Astrocyte (in vitro differentiated cells and primary cell): ENCODE measurements at regions not wholly inside any gene's neighbourhood (a gene's known extent, or its start where the extent isn't known, plus 50 kb on each side); places are given as distances from the start of the nearest gene placed in this dataset.

Source experiments
- EZH2 ChIP-seq: IDR thresholded peaks from 2 replicates; pipeline ENCODE4 v1.6.1; 2012; ENCODE audit warnings: mild to moderate bottlenecking, low read length, inconsistent platforms; ENCODE audit not compliant: insufficient read depth
- TF ChIP-seq, protein P1 (sequence below): IDR thresholded peaks from 2 replicates; pipeline ENCODE4 v1.5.1; 2011; ENCODE audit warnings: low read depth, mild to moderate bottlenecking, inconsistent platforms, low read length, moderate library complexity; ENCODE audit not compliant: insufficient read depth

DNA sequence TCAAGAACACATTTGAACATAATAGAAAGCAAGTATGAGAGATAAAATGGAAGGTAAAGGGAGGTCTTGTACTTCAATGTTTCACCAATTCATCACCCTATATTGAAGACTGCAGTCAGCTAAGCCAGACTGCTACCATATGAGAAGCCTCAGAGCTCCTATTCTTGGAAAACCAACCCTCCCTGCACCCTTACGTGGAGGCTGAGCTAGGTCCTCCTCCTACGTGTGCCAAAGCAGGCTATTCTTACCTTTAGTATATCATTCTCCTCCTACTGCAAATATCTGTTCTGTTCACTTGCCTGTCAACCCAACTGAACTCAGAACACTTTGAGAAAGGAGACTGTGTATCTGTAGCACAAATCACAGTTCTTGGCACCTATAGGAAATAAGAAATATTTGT, 255.8 kb upstream of the HNRNPA3 start:
- TF ChIP-seq, protein P1, sequence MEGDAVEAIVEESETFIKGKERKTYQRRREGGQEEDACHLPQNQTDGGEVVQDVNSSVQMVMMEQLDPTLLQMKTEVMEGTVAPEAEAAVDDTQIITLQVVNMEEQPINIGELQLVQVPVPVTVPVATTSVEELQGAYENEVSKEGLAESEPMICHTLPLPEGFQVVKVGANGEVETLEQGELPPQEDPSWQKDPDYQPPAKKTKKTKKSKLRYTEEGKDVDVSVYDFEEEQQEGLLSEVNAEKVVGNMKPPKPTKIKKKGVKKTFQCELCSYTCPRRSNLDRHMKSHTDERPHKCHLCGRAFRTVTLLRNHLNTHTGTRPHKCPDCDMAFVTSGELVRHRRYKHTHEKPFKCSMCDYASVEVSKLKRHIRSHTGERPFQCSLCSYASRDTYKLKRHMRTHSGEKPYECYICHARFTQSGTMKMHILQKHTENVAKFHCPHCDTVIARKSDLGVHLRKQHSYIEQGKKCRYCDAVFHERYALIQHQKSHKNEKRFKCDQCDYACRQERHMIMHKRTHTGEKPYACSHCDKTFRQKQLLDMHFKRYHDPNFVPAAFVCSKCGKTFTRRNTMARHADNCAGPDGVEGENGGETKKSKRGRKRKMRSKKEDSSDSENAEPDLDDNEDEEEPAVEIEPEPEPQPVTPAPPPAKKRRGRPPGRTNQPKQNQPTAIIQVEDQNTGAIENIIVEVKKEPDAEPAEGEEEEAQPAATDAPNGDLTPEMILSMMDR, result no peak
- no peak for TF ChIP-seq EZH2
